ENCODE measurements at regions not wholly inside any gene's neighbourhood (a gene's known extent, or its start where the extent isn't known, plus 50 kb on each side); places are given as distances from the start of the nearest gene placed in this dataset.

DNA sequence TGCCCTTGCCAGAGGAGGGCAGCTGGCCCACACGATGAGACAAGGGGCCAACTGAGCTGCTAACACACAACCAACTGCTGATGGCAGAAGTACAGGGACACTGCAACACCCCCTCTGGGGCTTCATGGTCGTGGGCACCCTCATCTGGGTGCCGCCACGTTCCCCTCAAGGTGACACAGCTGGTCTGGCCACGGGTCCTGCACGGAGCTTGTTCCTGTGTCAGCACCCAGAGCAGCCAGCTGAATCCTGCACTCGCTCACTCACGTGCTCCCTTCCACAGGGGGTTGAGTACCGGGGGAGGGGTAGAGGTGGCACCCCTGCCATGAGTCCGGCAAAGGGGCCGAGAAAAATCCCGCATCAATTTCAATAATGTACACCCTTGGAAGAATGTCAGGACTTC, 1319.1 kb downstream of the REEP3 start:
- no peak overlapping the region for H3K4me3 Mint-ChIP-seq
- no peak for DNase-seq
- H3K36me3 Mint-ChIP-seq (ENCODE audit: low read depth) = no peaks in the 10 kb centered on the region
- H3K27ac Mint-ChIP-seq = no peak overlapping the region
- TF ChIP-seq, protein P1, sequence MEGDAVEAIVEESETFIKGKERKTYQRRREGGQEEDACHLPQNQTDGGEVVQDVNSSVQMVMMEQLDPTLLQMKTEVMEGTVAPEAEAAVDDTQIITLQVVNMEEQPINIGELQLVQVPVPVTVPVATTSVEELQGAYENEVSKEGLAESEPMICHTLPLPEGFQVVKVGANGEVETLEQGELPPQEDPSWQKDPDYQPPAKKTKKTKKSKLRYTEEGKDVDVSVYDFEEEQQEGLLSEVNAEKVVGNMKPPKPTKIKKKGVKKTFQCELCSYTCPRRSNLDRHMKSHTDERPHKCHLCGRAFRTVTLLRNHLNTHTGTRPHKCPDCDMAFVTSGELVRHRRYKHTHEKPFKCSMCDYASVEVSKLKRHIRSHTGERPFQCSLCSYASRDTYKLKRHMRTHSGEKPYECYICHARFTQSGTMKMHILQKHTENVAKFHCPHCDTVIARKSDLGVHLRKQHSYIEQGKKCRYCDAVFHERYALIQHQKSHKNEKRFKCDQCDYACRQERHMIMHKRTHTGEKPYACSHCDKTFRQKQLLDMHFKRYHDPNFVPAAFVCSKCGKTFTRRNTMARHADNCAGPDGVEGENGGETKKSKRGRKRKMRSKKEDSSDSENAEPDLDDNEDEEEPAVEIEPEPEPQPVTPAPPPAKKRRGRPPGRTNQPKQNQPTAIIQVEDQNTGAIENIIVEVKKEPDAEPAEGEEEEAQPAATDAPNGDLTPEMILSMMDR (IDR thresholded peaks at IDR 0.05) = no peak
- H3K27me3 Mint-ChIP-seq (ENCODE audit: low read depth, poor library complexity) = no peaks in the 10 kb centered on the region
- H3K4me1 Mint-ChIP-seq = no peaks in the 10 kb centered on the region
- peaks cover 4% of the 10 kb centered on the region for H3K9me3 Mint-ChIP-seq

DNA sequence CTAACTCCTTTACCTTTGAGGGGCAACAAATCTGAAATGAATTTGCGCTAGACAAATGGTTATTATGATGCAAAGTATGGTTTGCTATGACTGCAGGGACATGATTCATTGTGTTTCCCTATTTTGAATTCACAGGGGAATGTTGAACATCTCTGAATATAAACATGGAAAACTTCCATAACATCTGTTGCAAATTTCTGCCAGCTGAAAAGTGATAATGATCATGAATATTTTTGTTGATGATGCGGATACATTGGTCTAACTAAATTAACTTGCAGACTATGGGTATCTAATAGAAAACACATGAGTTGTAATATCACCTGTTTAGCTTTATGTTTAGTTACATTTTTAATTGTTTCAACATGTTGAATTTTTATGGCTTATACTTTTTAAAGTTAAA, 1325.5 kb downstream of the REEP3 start:
- peaks cover 3% of the 10 kb centered on the region for H3K27me3 Mint-ChIP-seq (ENCODE audit: low read depth, poor library complexity)
- H3K4me1 Mint-ChIP-seq = no peaks in the 10 kb centered on the region
- H3K9me3 Mint-ChIP-seq = no peaks in the 10 kb centered on the region
- no peak overlapping the region for H3K4me3 Mint-ChIP-seq
- TF ChIP-seq, protein P1 (IDR thresholded peaks at IDR 0.05) = no peak
- H3K36me3 Mint-ChIP-seq (ENCODE audit: low read depth) = no peaks in the 10 kb centered on the region
- no peak overlapping the region for H3K27ac Mint-ChIP-seq
- DNase-seq = no peak

DNA sequence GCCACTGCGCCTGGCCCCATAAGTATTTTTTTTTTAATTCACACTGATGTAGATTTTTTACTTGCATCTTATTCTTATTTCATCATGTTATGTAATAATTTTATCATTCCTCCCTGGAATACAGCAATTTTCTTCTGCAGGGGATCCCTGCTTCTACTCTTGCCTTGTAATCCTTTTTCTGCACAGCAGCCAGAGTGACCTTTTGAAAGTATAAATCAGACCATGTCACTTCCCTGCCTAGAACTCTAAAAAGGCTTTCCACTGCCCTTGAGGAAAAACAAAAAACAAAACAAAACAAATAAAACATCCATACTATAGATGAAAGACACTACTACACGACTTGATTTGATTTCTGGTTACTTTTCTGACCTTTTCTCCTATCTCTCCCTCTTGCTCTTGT, 1334.7 kb downstream of the REEP3 start:
- Mint-ChIP-seq H3K4me3 (no peak overlapping the region), H3K9me3 (no peaks in the 10 kb centered on the region), H3K27me3 (ENCODE audit: low read depth, poor library complexity) (no peaks in the 10 kb centered on the region), H3K36me3 (ENCODE audit: low read depth) (no peaks in the 10 kb centered on the region), H3K4me1 (peaks cover 7% of the 10 kb centered on the region), H3K27ac (peak overlapping the region; percentile 5)
- TF ChIP-seq, protein P1 (IDR thresholded peaks at IDR 0.05) = no peak
- DNase-seq = no peak

DNA sequence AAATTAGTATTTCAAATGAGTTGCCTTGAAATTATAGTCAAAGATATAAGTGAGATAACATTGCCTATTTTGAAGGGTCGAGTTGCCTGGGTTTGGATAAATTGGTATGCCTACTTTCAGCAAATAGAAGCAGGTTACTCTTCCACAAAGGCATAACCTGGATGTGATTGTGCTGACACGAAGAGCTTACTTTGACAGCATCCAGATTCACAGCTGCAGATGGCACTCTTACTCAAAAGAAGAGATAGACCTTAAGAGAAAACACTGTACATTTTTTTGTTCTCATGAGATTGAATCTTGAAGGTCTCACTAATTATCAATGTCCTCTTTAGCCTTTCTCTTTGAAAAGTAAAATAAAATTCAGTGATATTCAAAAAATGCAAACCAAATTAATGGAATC, 1338.7 kb downstream of the REEP3 start:
- Mint-ChIP-seq H3K4me3 (no peak overlapping the region), H3K4me1 (peaks cover 7% of the 10 kb centered on the region), H3K36me3 (ENCODE audit: low read depth) (no peaks in the 10 kb centered on the region), H3K9me3 (no peaks in the 10 kb centered on the region), H3K27ac (no peak overlapping the region), H3K27me3 (ENCODE audit: low read depth, poor library complexity) (no peaks in the 10 kb centered on the region)
- TF ChIP-seq, protein P1 (IDR thresholded peaks at IDR 0.05) = no peak
- DNase-seq = no peak

DNA sequence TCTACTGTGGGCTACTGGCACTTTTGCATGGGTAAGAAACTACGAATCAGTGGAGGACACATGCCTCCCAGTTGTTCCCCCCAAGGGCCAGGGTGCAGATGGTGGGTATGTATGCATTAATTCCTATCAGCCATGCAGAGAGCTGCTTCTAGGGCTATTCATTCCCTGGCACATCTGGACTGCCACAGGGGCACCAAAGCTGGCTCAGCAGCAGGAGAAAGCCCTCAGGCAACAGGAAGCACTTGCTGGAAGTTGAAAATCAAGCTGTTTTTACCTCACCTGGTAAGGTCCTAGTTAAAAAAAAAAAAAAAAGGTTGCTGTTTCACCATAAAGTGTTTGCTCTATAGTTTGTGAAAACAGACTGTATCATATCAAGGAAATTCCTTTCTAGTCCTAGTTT, 1342.6 kb downstream of the REEP3 start:
- TF ChIP-seq, protein P1 (IDR thresholded peaks at IDR 0.05) = no peak
- Mint-ChIP-seq H3K27ac (no peak overlapping the region), H3K4me3 (no peak overlapping the region), H3K27me3 (ENCODE audit: low read depth, poor library complexity) (no peaks in the 10 kb centered on the region), H3K36me3 (ENCODE audit: low read depth) (no peaks in the 10 kb centered on the region), H3K9me3 (no peaks in the 10 kb centered on the region), H3K4me1 (no peaks in the 10 kb centered on the region)
- no peak for DNase-seq

DNA sequence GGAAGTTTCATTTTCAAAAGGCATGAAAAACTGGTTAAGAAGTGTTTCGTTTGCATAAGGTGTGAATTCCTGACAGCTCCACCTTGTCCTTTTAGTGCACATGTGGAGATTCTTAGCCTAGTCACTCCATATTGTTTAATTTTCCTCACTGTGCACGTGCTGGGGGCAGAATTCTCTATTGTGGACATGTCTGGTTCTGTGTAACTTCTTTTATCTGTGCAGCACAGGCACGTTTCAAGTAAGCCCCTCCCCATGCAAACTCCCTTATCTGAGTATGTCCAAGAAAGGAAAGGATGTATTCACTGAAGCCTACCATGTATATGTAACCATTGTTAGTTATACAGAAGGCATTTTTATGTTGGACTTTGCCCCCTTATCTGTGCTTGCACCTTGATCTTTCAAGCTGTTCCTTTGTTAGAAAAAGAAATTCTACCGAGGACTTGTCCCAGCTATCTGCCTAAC, 1346.3 kb downstream of the REEP3 start:
- TF ChIP-seq, protein P1 (IDR thresholded peaks at IDR 0.05) = no peak
- no peak overlapping the region for H3K27ac Mint-ChIP-seq
- no peaks in the 10 kb centered on the region for H3K9me3 Mint-ChIP-seq
- H3K36me3 Mint-ChIP-seq (ENCODE audit: low read depth) = no peaks in the 10 kb centered on the region
- H3K27me3 Mint-ChIP-seq (ENCODE audit: low read depth, poor library complexity) = no peaks in the 10 kb centered on the region
- no peak for DNase-seq
- H3K4me1 Mint-ChIP-seq = no peaks in the 10 kb centered on the region
- no peak overlapping the region for H3K4me3 Mint-ChIP-seq
